GM21360 (cell line): ENCODE measurements at regions not wholly inside any gene's neighbourhood (a gene's known extent, or its start where the extent isn't known, plus 50 kb on each side); places are given as distances from the start of the nearest gene placed in this dataset.
"Not testable (repeated sequence)": the region's sequence is repeated elsewhere in the genome, so short reads cannot be mapped to it uniquely, and the experiment has no call there.

Source experiments
- ATAC-seq: cut with Tn5 transposase; IDR thresholded peaks from one replicate; pipeline ENCODE4 v1.9.1; 2021; ENCODE audit warnings: mild to moderate bottlenecking, moderate library complexity; ENCODE audit not compliant: unreplicated experiment

DNA sequence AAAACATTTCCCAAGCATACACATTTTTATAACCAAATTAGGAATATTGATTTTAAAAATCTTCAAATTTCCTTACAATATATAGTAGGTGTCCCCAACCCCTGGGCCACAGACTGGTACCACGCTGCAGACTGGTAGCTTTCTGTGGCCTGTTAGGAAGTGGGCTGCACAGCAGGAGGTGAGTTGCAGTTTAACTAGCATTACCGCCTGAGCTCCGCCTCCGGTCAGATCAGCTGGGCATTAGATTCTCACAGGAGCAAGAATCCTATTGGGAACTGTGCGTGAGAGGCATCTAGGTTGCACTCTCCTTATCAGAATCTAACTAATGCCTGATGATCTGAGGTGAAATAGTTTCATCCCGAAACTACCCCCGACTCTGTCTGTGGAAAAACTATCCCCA lies 62.1 kb downstream of the ZWINT start:
- no peak for ATAC-seq

GRCh38 chr10:56296618-56297017 lies 64.4 kb downstream of the ZWINT start:
- no peak for ATAC-seq

GRCh38 chr10:56288403-56288802 lies 72.7 kb downstream of the ZWINT start:
- no peak for ATAC-seq

GRCh38 chr10:56286096-56286495 lies 75.0 kb downstream of the ZWINT start:
- ATAC-seq = no peak

- no peak for ATAC-seq
Observed at GRCh38 chr10:56279270-56279669, 81.8 kb downstream of the ZWINT start.

DNA sequence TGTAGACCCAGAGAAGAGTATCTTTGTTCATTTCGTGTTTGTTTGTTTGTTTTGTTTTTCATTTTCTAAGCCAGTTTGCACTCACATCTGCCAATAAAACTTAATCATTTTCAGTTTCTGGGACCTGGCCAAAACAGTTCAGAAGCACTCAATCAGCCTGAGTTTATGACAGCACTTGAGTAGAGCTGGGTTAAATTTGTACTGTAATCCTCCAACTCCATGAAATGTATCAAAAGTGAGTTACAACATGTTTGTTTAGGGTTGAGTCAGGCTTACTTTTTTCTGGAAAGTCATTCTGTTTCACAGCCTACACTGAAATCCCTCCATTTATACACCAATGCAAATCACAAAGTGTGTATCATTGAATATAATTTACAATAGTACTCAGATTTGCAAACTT lies 91.9 kb downstream of the ZWINT start:
- ATAC-seq = no peak

- ATAC-seq = no peak
Observed at GRCh38 chr10:56266120-56266519, 94.9 kb downstream of the ZWINT start.

DNA sequence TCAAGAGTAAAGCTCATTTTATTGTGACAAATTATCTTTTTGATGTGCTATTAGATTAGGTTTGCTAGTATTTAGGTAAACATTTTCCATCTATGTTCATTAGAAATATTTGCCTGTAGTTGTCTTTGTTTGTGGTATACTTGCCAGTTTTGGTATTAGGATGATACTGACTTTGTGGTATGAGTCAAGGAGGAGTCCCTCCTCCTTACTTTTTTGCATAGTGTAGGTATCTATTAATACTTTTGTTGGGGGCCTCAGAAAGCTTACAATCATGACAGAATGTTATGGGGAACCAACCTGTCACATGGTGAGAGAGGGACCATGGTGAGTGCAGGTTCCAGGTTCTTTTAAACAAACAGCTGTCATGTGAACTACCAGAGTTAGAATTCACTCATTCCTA lies 102.1 kb downstream of the ZWINT start:
- no peak for ATAC-seq

- no peak for ATAC-seq
Observed at GRCh38 chr10:56258378-56258777, 102.7 kb downstream of the ZWINT start.

- no peak for ATAC-seq
Observed at GRCh38 chr10:56255298-56255697, 105.8 kb downstream of the ZWINT start.

GRCh38 chr10:56240471-56240870 lies 120.6 kb downstream of the ZWINT start:
- ATAC-seq = no peak

DNA sequence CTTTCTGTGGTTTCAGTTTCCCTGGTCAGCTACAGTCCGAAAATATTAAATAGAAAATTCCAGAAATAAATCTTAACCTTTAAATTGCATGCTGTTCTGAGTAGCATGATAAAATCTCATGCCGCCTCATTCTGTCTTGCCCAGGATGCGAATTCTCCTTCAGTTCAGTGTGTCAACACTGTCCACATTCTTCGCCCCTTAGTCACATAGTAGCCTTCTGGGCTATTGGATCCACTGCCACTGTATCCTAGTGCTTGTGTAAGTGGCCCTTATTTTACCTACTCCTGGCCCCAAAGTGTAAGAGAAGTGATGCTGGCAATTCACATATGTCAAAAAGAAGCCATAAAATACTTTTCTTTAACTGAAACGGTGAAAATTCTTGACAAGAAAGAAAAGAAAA lies 129.6 kb downstream of the ZWINT start:
- no peak for ATAC-seq

GRCh38 chr10:56222237-56222636 lies 138.8 kb downstream of the ZWINT start:
- no peak for ATAC-seq

DNA sequence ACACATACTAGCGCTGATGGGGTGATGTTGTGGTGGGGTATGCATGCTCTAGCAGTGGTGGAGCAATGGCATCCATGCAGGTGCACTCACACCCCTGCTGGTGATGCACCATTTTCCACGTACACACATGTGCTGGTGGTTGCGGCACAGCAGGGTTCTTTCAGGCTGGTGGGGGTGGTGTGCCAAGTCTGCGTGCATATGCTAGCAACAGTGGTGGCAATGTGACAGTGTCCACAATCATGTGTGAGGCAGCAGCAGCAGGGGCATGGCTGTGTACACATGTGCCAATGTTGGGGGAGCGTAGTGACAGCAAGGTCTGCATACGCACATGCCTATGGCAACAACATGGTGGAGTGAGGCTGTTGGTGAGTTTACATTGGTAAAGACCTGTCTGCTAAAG lies 148.1 kb downstream of the ZWINT start:
- no peak for ATAC-seq

- ATAC-seq = peak; percentile 35
Observed at GRCh38 chr10:56181607-56182006, 179.5 kb downstream of the ZWINT start.

DNA sequence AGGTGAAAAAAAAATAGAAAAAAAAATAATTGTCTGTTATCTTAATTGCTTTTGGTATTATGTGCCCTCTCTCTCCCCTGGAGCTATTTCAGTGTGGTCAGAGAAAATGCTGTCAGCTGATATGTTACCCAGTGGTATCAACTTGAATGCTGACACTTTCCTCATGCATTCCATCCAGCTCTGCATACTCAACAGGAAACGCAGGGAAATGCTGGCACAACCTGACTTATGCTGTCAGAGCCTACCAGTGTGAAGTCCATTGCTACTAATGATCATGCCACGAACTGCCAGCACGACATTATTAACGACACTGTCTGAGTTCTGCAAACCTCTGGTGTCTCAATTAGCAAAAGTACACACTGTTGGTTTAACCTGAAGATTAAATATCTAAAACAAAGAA lies 182.8 kb downstream of the ZWINT start:
- no peak for ATAC-seq

DNA sequence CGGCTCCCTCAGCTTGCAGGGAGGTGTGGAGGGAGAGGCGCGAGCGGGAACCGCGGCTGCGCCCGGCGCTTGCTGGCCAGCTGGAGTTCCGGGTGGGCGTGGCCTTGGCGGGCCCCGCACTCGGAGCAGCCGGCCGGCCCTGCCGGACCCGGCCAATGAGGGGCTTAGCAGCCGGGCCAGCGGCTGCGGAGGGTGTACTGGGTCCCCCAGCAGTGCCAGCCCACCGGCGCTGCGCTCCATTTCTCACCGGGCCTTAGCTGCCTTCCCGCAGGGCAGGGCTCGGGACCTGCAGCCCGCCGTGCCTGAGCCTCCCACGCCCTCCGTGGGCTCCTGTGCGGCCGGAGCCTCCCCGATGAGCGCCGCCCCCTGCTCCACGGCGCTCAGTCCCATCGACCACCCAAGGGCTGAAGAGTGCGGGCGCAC lies 206.0 kb downstream of the ZWINT start:
- not testable (repeated sequence) for ATAC-seq

DNA sequence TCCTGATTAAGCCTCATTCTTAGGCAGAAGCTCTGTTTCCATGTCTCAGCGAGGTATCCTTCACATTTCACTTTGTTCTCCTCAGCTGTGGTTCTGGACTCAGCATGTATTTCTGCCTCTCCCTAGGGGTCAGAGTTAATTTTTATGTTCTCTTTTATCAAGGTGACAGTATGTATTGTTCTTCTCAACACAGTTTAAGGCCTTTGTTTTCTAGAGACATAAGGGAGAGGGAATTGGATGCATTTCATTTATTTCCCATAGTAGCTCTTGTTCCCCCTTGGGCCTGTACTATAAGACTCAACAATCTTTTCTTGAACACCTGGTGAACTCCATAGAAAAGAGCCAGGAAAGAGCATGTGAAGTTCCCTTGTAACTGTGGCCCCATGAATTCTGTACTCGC lies 214.3 kb downstream of the ZWINT start:
- no peak for ATAC-seq

- ATAC-seq = peak; percentile 83
Observed at GRCh38 chr10:56142092-56142728, 218.8 kb downstream of the ZWINT start.

DNA sequence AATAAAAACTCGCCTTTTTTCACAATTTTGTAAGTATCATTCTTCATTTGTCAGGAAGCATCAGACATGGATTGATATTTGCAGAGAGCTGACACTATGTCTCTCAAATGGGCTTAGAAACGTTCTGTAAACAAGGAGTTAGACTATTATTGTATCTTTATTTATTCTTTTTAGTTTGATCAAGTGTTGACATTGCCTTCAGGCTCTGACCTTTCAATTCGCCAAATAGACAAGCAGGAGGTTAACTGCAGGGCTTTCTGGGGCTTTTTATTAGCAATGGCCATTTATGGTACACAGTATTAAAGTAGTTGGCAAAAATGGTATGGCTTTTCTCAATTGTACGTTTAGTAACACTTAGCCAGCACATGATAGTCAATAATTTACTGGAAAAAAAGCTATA lies 221.7 kb downstream of the ZWINT start:
- ATAC-seq = no peak

DNA sequence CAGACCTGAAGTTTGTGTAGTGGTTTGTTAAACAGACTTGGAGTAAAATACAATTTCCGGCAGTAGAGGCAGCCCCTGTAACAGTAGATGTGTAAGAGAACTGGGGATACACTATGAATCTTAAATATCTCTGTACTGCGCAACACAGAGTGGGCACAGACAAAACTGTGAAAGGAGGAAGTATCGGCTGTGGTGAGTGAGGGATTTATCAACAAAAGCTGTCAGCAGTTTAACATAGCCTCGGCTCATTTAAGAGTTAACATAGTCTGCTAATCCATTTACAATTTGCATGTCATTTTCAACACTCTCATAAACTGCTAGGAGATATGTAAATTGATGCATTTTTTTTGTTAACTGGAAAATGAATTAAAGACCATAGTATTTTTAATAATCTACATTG lies 225.2 kb downstream of the ZWINT start:
- ATAC-seq = no peak

GRCh38 chr10:56123247-56123646 lies 237.8 kb downstream of the ZWINT start:
- ATAC-seq = no peak

GRCh38 chr10:56116684-56117083 lies 244.4 kb downstream of the ZWINT start:
- ATAC-seq = no peak
